Body of pancreas (tissue), 4 donors: ENCODE measurements at regions not wholly inside any gene's neighbourhood (a gene's known extent, or its start where the extent isn't known, plus 50 kb on each side); places are given as distances from the start of the nearest gene placed in this dataset.
"Not testable (repeated sequence)": the region's sequence is repeated elsewhere in the genome, so short reads cannot be mapped to it uniquely, and the experiment has no call there.

ENCODE experiments used
- ATAC-seq: fragments of 150-250 bp; one replicate; pipeline ENCODE4 v1.9.1; 2016
- DNase-seq, 4 donors: peaks; one replicate each; pipeline ENCODE4 v3.0.0-alpha.2; 2019
- H3K27ac ChIP-seq, 4 donors: fragments of 200-600 bp; sonication (generic); 1 replicate in 3 of 4; 2 replicates in 1 of 4; pipeline versions ENCODE4 v1.5.1 to v1.6.1; 2016 to 2019; ENCODE audit warnings: mild to moderate bottlenecking in 1 of 4, mixed read lengths in 1 of 4, moderate library complexity in 1 of 4
- H3K27me3 ChIP-seq, 2 donors: fragments of 200-600 bp; sonication (generic); one replicate each; pipeline ENCODE4 v1.6.0; 2016; ENCODE audit warnings: mild to moderate bottlenecking in 1 of 2
- H3K36me3 ChIP-seq, 2 donors: fragments of 200-600 bp; sonication (generic); replicated peaks in 1 of 2; 2 replicates each; pipeline ENCODE4 v1.5.1; 2016; ENCODE audit warnings: low read depth in 2 of 2; ENCODE audit not compliant: insufficient read depth in 1 of 2
- H3K4me1 ChIP-seq: fragments of 200-600 bp; sonication (generic); one replicate; pipeline ENCODE4 v1.6.0; 2016
- H3K4me3 ChIP-seq, 2 donors: fragments of 200-600 bp; sonication (generic); 1 replicate in 1 of 2; 2 replicates in 1 of 2; pipeline ENCODE4 v1.5.1; 2016 to 2019
- H3K9me3 ChIP-seq, 3 donors: fragments of 200-600 bp; sonication (generic); 1 replicate in 2 of 3; 2 replicates in 1 of 3; pipeline ENCODE4 v1.5.1; 2016
- POLR2A ChIP-seq, 3 donors: fragments of 450-650 bp; IDR thresholded peaks; one replicate each; pipeline ENCODE4 v1.6.1; 2016; ENCODE audit warnings: antibody characterized with exemption in 3 of 3, mild to moderate bottlenecking in 2 of 3
- WGBS, 2 donors: methylation state at CpG; one replicate each; pipeline ENCODE4 v1.1.5; 2017; 5-methylcytosine and 5-hydroxymethylcytosine counted together
- intact Hi-C: fragments of 100-400 bp; cut with DNase I; formaldehyde crosslinking; loops from one replicate; pipeline ENCODE4 v1.15.1; 2023
- TF ChIP-seq, protein P1 (sequence below), 7 experiments: fragments of 450-650 bp in 4 of 7; fragments of 200-600 bp in 3 of 7; sonication (generic) in 3 of 7; IDR thresholded peaks; one replicate each; pipeline ENCODE4 v1.5.1; 2016 to 2019; ENCODE audit warnings: antibody characterized with exemption in 7 of 7

- no peaks in the 10 kb centered on the region for H3K27me3 ChIP-seq
- TF ChIP-seq, protein P1, sequence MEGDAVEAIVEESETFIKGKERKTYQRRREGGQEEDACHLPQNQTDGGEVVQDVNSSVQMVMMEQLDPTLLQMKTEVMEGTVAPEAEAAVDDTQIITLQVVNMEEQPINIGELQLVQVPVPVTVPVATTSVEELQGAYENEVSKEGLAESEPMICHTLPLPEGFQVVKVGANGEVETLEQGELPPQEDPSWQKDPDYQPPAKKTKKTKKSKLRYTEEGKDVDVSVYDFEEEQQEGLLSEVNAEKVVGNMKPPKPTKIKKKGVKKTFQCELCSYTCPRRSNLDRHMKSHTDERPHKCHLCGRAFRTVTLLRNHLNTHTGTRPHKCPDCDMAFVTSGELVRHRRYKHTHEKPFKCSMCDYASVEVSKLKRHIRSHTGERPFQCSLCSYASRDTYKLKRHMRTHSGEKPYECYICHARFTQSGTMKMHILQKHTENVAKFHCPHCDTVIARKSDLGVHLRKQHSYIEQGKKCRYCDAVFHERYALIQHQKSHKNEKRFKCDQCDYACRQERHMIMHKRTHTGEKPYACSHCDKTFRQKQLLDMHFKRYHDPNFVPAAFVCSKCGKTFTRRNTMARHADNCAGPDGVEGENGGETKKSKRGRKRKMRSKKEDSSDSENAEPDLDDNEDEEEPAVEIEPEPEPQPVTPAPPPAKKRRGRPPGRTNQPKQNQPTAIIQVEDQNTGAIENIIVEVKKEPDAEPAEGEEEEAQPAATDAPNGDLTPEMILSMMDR (IDR thresholded peaks at IDR 0.05) = no peak
- no peak for TF ChIP-seq POLR2A (IDR thresholded peaks at IDR 0.05)
- no peak overlapping the region for H3K27ac ChIP-seq
- intact Hi-C loops = no loop called here
- ATAC-seq = no peak
- H3K9me3 ChIP-seq = no peaks in the 10 kb centered on the region
- H3K4me1 ChIP-seq = no peaks in the 10 kb centered on the region
- H3K4me3 ChIP-seq = no peak overlapping the region
- no peaks in the 10 kb centered on the region for H3K36me3 ChIP-seq
- no peak for DNase-seq
Observed at GRCh38 chr7:81851413-81851812, 81.6 kb upstream of the HGF start.

DNA sequence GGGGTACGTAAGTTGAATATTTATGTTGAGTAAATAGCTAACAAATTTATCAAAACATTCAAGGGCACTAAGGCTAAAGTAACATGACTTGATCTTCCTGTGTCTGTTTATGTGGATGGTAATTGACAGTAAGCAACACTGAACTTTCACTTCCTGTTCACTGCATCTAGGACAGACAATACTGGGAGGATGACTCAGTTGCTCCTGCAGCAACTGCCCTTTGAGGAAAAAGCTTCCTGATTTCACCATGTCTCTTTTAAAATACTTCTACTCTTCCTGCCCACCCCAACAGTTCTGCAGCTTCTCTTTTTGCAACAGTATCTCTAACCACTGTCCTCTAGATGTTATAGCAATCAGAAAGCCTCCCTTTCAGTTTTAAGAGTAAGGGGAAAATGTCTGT, 76.6 kb upstream of the HGF start:
- DNase-seq = peak in 1 of 4 donors; percentile 53
- Histone ChIP-seq H3K9me3 (no peaks in the 10 kb centered on the region), H3K27ac (peak overlapping the region in 1 of 4 donors; percentile 66), H3K36me3 (no peaks in the 10 kb centered on the region), H3K27me3 (no peaks in the 10 kb centered on the region), H3K4me3 (no peak overlapping the region), H3K4me1 (no peaks in the 10 kb centered on the region)
- no peak for ATAC-seq
- intact Hi-C loops = no loop called here
- TF ChIP-seq POLR2A (IDR thresholded peaks at IDR 0.05) = no peak
- TF ChIP-seq, protein P1 (IDR thresholded peaks at IDR 0.05) = no peak
- 20 to 27% methylated on average over 1 of the region's 1 CpG for WGBS, 2 donors

- Histone ChIP-seq H3K4me3 (no peak overlapping the region), H3K4me1 (no peaks in the 10 kb centered on the region), H3K36me3 (no peaks in the 10 kb centered on the region), H3K27me3 (no peaks in the 10 kb centered on the region), H3K9me3 (no peaks in the 10 kb centered on the region), H3K27ac (peak overlapping the region in 1 of 4 donors; percentile 66)
- DNase-seq (no peak), ATAC-seq (no peak)
- intact Hi-C loops = no loop called here
- TF ChIP-seq, protein P1 (IDR thresholded peaks at IDR 0.05) = no peak
- no peak for TF ChIP-seq POLR2A (IDR thresholded peaks at IDR 0.05)
- WGBS, 2 donors = 63% methylated on average over 7 of the region's 7 CpGs
Observed at GRCh38 chr7:81845744-81846241, 75.9 kb upstream of the HGF start.

- ATAC-seq, H3K4me1 ChIP-seq, H3K27me3 ChIP-seq, DNase-seq, intact Hi-C loops, H3K36me3 ChIP-seq, H3K27ac ChIP-seq, H3K4me3 ChIP-seq, H3K9me3 ChIP-seq: not testable (repeated sequence)
- 67 to 85% methylated on average over 2 of the region's 2 CpGs for WGBS, 2 donors
Observed at GRCh38 chr7:81843657-81844056, 73.8 kb upstream of the HGF start.

DNA sequence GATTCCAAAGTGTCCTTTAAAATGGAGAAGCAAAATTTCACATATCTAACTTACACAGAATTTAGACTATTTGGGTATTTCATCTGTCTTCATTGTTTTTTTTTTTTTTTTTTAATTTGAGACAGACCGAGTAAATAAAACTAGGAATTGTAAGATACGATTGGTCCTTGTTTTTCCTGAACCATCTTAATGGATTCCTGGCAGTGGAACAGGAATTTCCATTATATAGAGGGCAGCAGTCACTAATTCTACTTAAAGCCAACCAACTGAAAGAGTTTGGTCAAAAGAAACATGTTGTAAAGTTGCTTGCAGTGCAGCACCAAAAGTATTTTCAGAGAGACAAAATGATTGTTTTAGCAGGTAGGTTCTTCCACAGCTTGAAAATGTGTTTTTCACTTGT, 72.5 kb upstream of the HGF start:
- TF ChIP-seq POLR2A (IDR thresholded peaks at IDR 0.05) = no peak
- TF ChIP-seq, protein P1 (IDR thresholded peaks at IDR 0.05) = no peak
- Histone ChIP-seq H3K27me3 (no peaks in the 10 kb centered on the region), H3K4me3 (no peak overlapping the region), H3K9me3 (no peaks in the 10 kb centered on the region), H3K4me1 (no peaks in the 10 kb centered on the region), H3K36me3 (no peaks in the 10 kb centered on the region), H3K27ac (no peak overlapping the region)
- intact Hi-C loops = no loop called here
- DNase-seq = no peak
- no peak for ATAC-seq
- 50 to 60% methylated on average over 2 of the region's 2 CpGs for WGBS, 2 donors
